ENCODE measurements at regions not wholly inside any gene's neighbourhood (a gene's known extent, or its start where the extent isn't known, plus 50 kb on each side); places are given as distances from the start of the nearest gene placed in this dataset.

DNA sequence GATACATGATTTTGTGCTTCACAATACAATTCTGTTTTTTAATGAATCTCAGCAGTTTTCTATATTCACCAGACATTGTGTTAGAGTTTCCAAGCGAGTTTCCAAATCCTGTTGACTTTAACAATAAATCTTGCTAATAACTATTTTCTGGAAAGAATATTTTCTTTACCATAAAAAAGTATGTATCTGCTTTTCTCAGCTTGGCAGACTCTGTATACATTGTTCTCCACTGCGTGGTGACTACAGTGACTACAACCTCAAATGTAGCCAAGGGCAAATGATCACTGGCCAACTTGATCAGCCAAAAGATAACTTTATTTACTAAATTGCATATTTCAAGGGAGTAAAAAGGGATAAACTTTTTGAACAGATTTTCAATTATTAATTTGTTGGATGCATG is 325.9 kb upstream of the ADAMTS5 start:
- in situ Hi-C loops (cut with HindIII; ENCODE audit: low pct_unique_long_range_greater_than_20kb, low sequenced_read_pairs) = no loop called here
- H3K9me3 ChIP-seq (ENCODE audit: control insufficient read depth, insufficient read depth, low read depth, low read length) = no peaks in the 10 kb centered on the region

DNA sequence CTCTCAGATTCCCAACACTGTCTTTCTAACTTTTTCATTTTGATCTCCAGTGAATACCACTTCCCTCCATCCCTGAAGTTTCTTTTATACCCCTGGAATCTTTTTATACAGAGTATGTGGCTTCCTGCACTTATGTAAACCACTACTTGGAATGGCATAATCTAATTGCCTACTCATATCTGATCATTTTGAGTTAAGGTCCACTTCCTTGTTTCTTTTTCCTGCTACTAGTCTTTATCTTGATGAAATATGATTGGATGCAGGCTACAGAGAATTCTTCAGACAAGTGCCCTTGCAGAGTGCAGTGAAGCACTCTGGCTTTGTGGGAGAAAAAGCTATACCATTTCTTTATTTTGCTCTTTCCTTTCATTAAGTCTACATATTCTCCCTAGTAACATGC is 325.3 kb upstream of the ADAMTS5 start:
- no peaks in the 10 kb centered on the region for H3K9me3 ChIP-seq (ENCODE audit: control insufficient read depth, insufficient read depth, low read depth, low read length)
- H3K4me1 ChIP-seq (ENCODE audit: control insufficient read depth, insufficient read depth, low read length) = no peaks in the 10 kb centered on the region
- H3K27ac ChIP-seq (ENCODE audit: low read length) = no peak overlapping the region
- POLR2A ChIA-PET = no interaction called here
- H3K36me3 ChIP-seq (ENCODE audit: control insufficient read depth, insufficient read depth, low read length) = no peaks in the 10 kb centered on the region
- BruUV-seq (replicated peaks) = no TSS peak
- intact Hi-C loops (cut with micrococcal nuclease; ENCODE audit: unreplicated experiment) = no loop called here
- no peaks in the 10 kb centered on the region for H3K27me3 ChIP-seq (ENCODE audit: control insufficient read depth, insufficient read depth, low read length)
- DNase-seq (ENCODE audit: low read depth, low spot score) = no peak
- no peak for ATAC-seq
- in situ Hi-C loops (cut with HindIII; ENCODE audit: low pct_unique_long_range_greater_than_20kb, low sequenced_read_pairs) = no loop called here
- CTCF ChIA-PET = no interaction called here
- TF ChIP-seq POLR2AphosphoS5 (IDR thresholded peaks at IDR 0.05; ENCODE audit: low read depth, low read length) = no peak
- TF ChIP-seq SIN3A (IDR thresholded peaks at IDR 0.05; ENCODE audit: borderline replicate concordance, insufficient read depth, low read depth, low read length) = no peak
- TF ChIP-seq, protein P1, sequence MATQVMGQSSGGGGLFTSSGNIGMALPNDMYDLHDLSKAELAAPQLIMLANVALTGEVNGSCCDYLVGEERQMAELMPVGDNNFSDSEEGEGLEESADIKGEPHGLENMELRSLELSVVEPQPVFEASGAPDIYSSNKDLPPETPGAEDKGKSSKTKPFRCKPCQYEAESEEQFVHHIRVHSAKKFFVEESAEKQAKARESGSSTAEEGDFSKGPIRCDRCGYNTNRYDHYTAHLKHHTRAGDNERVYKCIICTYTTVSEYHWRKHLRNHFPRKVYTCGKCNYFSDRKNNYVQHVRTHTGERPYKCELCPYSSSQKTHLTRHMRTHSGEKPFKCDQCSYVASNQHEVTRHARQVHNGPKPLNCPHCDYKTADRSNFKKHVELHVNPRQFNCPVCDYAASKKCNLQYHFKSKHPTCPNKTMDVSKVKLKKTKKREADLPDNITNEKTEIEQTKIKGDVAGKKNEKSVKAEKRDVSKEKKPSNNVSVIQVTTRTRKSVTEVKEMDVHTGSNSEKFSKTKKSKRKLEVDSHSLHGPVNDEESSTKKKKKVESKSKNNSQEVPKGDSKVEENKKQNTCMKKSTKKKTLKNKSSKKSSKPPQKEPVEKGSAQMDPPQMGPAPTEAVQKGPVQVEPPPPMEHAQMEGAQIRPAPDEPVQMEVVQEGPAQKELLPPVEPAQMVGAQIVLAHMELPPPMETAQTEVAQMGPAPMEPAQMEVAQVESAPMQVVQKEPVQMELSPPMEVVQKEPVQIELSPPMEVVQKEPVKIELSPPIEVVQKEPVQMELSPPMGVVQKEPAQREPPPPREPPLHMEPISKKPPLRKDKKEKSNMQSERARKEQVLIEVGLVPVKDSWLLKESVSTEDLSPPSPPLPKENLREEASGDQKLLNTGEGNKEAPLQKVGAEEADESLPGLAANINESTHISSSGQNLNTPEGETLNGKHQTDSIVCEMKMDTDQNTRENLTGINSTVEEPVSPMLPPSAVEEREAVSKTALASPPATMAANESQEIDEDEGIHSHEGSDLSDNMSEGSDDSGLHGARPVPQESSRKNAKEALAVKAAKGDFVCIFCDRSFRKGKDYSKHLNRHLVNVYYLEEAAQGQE (IDR thresholded peaks at IDR 0.05; ENCODE audit: insufficient read depth in 1 of 2, low read depth in 2 of 2, low read length in 1 of 2) = no peak
- TF ChIP-seq, protein P2, sequence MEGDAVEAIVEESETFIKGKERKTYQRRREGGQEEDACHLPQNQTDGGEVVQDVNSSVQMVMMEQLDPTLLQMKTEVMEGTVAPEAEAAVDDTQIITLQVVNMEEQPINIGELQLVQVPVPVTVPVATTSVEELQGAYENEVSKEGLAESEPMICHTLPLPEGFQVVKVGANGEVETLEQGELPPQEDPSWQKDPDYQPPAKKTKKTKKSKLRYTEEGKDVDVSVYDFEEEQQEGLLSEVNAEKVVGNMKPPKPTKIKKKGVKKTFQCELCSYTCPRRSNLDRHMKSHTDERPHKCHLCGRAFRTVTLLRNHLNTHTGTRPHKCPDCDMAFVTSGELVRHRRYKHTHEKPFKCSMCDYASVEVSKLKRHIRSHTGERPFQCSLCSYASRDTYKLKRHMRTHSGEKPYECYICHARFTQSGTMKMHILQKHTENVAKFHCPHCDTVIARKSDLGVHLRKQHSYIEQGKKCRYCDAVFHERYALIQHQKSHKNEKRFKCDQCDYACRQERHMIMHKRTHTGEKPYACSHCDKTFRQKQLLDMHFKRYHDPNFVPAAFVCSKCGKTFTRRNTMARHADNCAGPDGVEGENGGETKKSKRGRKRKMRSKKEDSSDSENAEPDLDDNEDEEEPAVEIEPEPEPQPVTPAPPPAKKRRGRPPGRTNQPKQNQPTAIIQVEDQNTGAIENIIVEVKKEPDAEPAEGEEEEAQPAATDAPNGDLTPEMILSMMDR (IDR thresholded peaks at IDR 0.05) = no peak
- no peak for TF ChIP-seq TCF7L2 (IDR thresholded peaks at IDR 0.05; ENCODE audit: low read depth, low read length)
- no peak overlapping the region for H3K4me3 ChIP-seq (ENCODE audit: low read depth in 2 of 2, low read length in 2 of 2)

More for the DNA sequence above, 325.9 kb upstream of the ADAMTS5 start:
- no TSS peak for BruUV-seq (replicated peaks)
- Histone ChIP-seq H3K36me3 (ENCODE audit: control insufficient read depth, insufficient read depth, low read length) (no peaks in the 10 kb centered on the region), H3K4me3 (ENCODE audit: low read depth in 2 of 2, low read length in 2 of 2) (no peak overlapping the region), H3K27me3 (ENCODE audit: control insufficient read depth, insufficient read depth, low read length) (no peaks in the 10 kb centered on the region), H3K27ac (ENCODE audit: low read length) (no peak overlapping the region), H3K4me1 (ENCODE audit: control insufficient read depth, insufficient read depth, low read length) (no peaks in the 10 kb centered on the region)
- DNase-seq (ENCODE audit: low read depth, low spot score) (no peak), ATAC-seq (no peak)
- CTCF ChIA-PET = no interaction called here
- POLR2A ChIA-PET = no interaction called here
- TF ChIP-seq, protein P1 (IDR thresholded peaks at IDR 0.05; ENCODE audit: insufficient read depth in 1 of 2, low read depth in 2 of 2, low read length in 1 of 2) = no peak
- intact Hi-C loops (cut with micrococcal nuclease; ENCODE audit: unreplicated experiment) = no loop called here
